ENCODE measurements at regions not wholly inside any gene's neighbourhood (a gene's known extent, or its start where the extent isn't known, plus 50 kb on each side); places are given as distances from the start of the nearest gene placed in this dataset.

- no peak for TF ChIP-seq SMC3 (IDR thresholded peaks at IDR 0.05)
- no peak for TF ChIP-seq ESRRA (IDR thresholded peaks at IDR 0.05; ENCODE audit: borderline replicate concordance, low read length)
- TF ChIP-seq MAZ (IDR thresholded peaks at IDR 0.05; ENCODE audit: borderline replicate concordance, low read depth, low read length): no peak
- no peak for TF ChIP-seq MAFK (IDR thresholded peaks at IDR 0.05; ENCODE audit: partially characterized antibody)
- no peak for TF ChIP-seq CTCF (IDR thresholded peaks at IDR 0.05)
- TF ChIP-seq CHD2 (IDR thresholded peaks at IDR 0.05; ENCODE audit: low read length, partially characterized antibody): no peak
- no peak for TF ChIP-seq REST (IDR thresholded peaks at IDR 0.05)
- no peak for TF ChIP-seq HDAC2 (IDR thresholded peaks at IDR 0.05)
- TF ChIP-seq USF2 (IDR thresholded peaks at IDR 0.05): no peak
Measured at GRCh38 chr16:17705847-17706246, 235.1 kb upstream of the XYLT1 start.
